CD4-positive, alpha-beta T cell treated with Interleukin-17A for 1 hour (primary cell): ENCODE measurements at regions not wholly inside any gene's neighbourhood (a gene's known extent, or its start where the extent isn't known, plus 50 kb on each side); places are given as distances from the start of the nearest gene placed in this dataset.

Experiments used
- DNase-seq: peaks from one replicate; pipeline ENCODE4 v3.0.0-alpha.2; 2020

- no peak for DNase-seq
These were observed 104.4 kb upstream of the BTBD3 start for GRCh38 chr20:11813106-11813890.

- DNase-seq = no peak
These were observed 103.4 kb upstream of the BTBD3 start for GRCh38 chr20:11814267-11814666.

GRCh38 chr20:11820838-11821237, 96.9 kb upstream of the BTBD3 start:
- DNase-seq = no peak

GRCh38 chr20:11822540-11822794, 95.2 kb upstream of the BTBD3 start:
- DNase-seq = no peak

- DNase-seq = no peak
These were observed 91.4 kb upstream of the BTBD3 start for GRCh38 chr20:11826334-11826733.

GRCh38 chr20:11832397-11832796, 85.3 kb upstream of the BTBD3 start:
- no peak for DNase-seq

GRCh38 chr20:11832851-11833250, 84.8 kb upstream of the BTBD3 start:
- DNase-seq = no peak

GRCh38 chr20:11833825-11834224, 83.9 kb upstream of the BTBD3 start:
- no peak for DNase-seq

GRCh38 chr20:11838076-11838636, 79.5 kb upstream of the BTBD3 start:
- DNase-seq = no peak

GRCh38 chr20:11841972-11842461, 75.7 kb upstream of the BTBD3 start:
- no peak for DNase-seq

GRCh38 chr20:11843289-11843688, 74.4 kb upstream of the BTBD3 start:
- no peak for DNase-seq

GRCh38 chr20:11844691-11845090, 73.0 kb upstream of the BTBD3 start:
- DNase-seq = no peak

GRCh38 chr20:11845340-11845739, 72.4 kb upstream of the BTBD3 start:
- no peak for DNase-seq

GRCh38 chr20:11846131-11846530, 71.6 kb upstream of the BTBD3 start:
- no peak for DNase-seq

- DNase-seq = no peak
These were observed 69.9 kb upstream of the BTBD3 start for GRCh38 chr20:11847827-11848226.

GRCh38 chr20:11849270-11849915, 68.3 kb upstream of the BTBD3 start:
- no peak for DNase-seq

- no peak for DNase-seq
These were observed 67.6 kb upstream of the BTBD3 start for GRCh38 chr20:11849976-11850670.

- DNase-seq = no peak
These were observed 66.8 kb upstream of the BTBD3 start for GRCh38 chr20:11850901-11851300.

GRCh38 chr20:11851646-11852045, 66.0 kb upstream of the BTBD3 start:
- no peak for DNase-seq

- no peak for DNase-seq
These were observed 65.5 kb upstream of the BTBD3 start for GRCh38 chr20:11852189-11852588.

GRCh38 chr20:11852811-11853210, 64.9 kb upstream of the BTBD3 start:
- DNase-seq = no peak

GRCh38 chr20:11853359-11853758, 64.3 kb upstream of the BTBD3 start:
- no peak for DNase-seq

GRCh38 chr20:11861479-11861878, 56.2 kb upstream of the BTBD3 start:
- no peak for DNase-seq
